Natural killer cell (primary cell): ENCODE measurements at regions not wholly inside any gene's neighbourhood (a gene's known extent, or its start where the extent isn't known, plus 50 kb on each side); places are given as distances from the start of the nearest gene placed in this dataset.

Experiments used
- ATAC-seq, 3 donors: fragments of 150-1000 bp in 2 of 3; fragments of 200-7000 bp in 1 of 3; cut with Tn5 transposase; 1 replicate in 1 of 3; 2 replicates in 2 of 3; pipeline ENCODE4 v1.10.0; 2021; ENCODE audit warnings: mild to moderate bottlenecking in 2 of 3, moderate library complexity in 2 of 3
- DNase-seq, 2 donors: peaks; one replicate each; pipeline versions ENCODE4 v3.0.0 to v3.0.0-alpha.2; 2013 to 2021; ENCODE audit warnings: mixed read lengths in 1 of 2
- H3K27ac ChIP-seq: one replicate; pipeline ENCODE4 v1.5.1; 2013; ENCODE audit warnings: mild to moderate bottlenecking, low read length
- H3K27me3 ChIP-seq: one replicate; pipeline ENCODE4 v1.6.1; 2013; ENCODE audit warnings: low read length; ENCODE audit not compliant: control insufficient read depth, insufficient read depth
- H3K36me3 ChIP-seq: one replicate; pipeline ENCODE4 v1.6.1; 2013; ENCODE audit warnings: low read length; ENCODE audit not compliant: control insufficient read depth, insufficient read depth
- H3K4me1 ChIP-seq: one replicate; pipeline ENCODE4 v1.6.1; 2013; ENCODE audit warnings: low read length; ENCODE audit not compliant: control insufficient read depth, insufficient read depth
- H3K4me3 ChIP-seq: one replicate; pipeline ENCODE4 v1.5.1; 2013; ENCODE audit warnings: low read length
- H3K9me3 ChIP-seq: one replicate; pipeline ENCODE4 v1.6.1; 2013; ENCODE audit warnings: low read length; ENCODE audit not compliant: control insufficient read depth, insufficient read depth
- H3K27ac Mint-ChIP-seq, 2 donors: one replicate each; pipeline ENCODE4 v1.8.0; 2022; ENCODE audit warnings: mild to moderate bottlenecking in 2 of 2, mixed read lengths in 2 of 2, moderate library complexity in 1 of 2
- H3K27me3 Mint-ChIP-seq, 2 donors: one replicate each; pipeline ENCODE4 v1.8.0; 2022; ENCODE audit warnings: low read depth in 2 of 2, mixed read lengths in 2 of 2
- H3K36me3 Mint-ChIP-seq: one replicate; pipeline ENCODE4 v1.8.0; 2022; ENCODE audit warnings: mixed read lengths
- H3K4me1 Mint-ChIP-seq, 2 donors: one replicate each; pipeline ENCODE4 v1.8.0; 2022; ENCODE audit warnings: mixed read lengths in 2 of 2
- H3K4me3 Mint-ChIP-seq: one replicate; pipeline ENCODE4 v1.8.0; 2022; ENCODE audit warnings: mild to moderate bottlenecking, moderate library complexity, mixed read lengths
- H3K9me3 Mint-ChIP-seq, 2 donors: one replicate each; pipeline ENCODE4 v1.8.0; 2022; ENCODE audit warnings: mixed read lengths in 2 of 2
- WGBS: methylation state at CpG from one replicate; pipeline ENCODE4 v1.1.7; 2013; ENCODE audit warnings: missing lambda C conversion rate; ENCODE audit not compliant: insufficient coverage; 5-methylcytosine and 5-hydroxymethylcytosine counted together
- intact Hi-C: fragments of 100-400 bp; cut with micrococcal nuclease; formaldehyde crosslinking; loops from one replicate; pipeline ENCODE4 v1.14.2; 2022
- TF ChIP-seq, protein P1 (sequence below): fragments of 200-600 bp; IDR thresholded peaks from one replicate; pipeline ENCODE4 v1.8.0; 2022; ENCODE audit warnings: antibody characterized with exemption

DNA sequence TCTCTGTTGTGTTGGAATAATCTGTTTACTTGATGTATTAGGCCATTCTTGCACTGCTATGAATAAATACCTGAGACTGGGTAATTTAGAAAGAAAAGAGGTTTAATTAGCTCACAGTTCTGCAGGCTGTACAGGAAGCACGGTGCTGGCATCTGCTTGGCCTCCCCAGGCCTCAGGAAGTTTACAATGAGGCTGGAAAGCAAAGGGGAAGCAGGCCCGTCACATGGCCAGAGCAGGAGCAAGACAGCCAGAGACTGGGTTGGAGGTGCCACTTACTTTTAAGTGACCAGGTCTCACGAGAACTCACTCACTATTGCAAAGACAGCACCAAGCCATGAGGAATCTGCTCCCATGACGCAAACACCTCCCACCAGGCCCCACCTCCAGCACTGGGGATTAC, 50.6 kb upstream of the FUCA2 start:
- peak overlapping the region; percentile 59 to 61 for H3K27ac Mint-ChIP-seq
- H3K4me1 Mint-ChIP-seq: peaks cover 26 to 41% of the 10 kb centered on the region in 2 donors
- Histone ChIP-seq H3K27me3 (no peaks in the 10 kb centered on the region), H3K9me3 (no peaks in the 10 kb centered on the region), H3K36me3 (no peaks in the 10 kb centered on the region), H3K4me1 (peaks cover 15% of the 10 kb centered on the region), H3K4me3 (no peak overlapping the region), H3K27ac (no peak overlapping the region)
- H3K27me3 Mint-ChIP-seq: no peaks in the 10 kb centered on the region
- WGBS: 75% methylated on average over 4 of the region's 4 CpGs
- TF ChIP-seq, protein P1, sequence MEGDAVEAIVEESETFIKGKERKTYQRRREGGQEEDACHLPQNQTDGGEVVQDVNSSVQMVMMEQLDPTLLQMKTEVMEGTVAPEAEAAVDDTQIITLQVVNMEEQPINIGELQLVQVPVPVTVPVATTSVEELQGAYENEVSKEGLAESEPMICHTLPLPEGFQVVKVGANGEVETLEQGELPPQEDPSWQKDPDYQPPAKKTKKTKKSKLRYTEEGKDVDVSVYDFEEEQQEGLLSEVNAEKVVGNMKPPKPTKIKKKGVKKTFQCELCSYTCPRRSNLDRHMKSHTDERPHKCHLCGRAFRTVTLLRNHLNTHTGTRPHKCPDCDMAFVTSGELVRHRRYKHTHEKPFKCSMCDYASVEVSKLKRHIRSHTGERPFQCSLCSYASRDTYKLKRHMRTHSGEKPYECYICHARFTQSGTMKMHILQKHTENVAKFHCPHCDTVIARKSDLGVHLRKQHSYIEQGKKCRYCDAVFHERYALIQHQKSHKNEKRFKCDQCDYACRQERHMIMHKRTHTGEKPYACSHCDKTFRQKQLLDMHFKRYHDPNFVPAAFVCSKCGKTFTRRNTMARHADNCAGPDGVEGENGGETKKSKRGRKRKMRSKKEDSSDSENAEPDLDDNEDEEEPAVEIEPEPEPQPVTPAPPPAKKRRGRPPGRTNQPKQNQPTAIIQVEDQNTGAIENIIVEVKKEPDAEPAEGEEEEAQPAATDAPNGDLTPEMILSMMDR: no peak
- H3K9me3 Mint-ChIP-seq: no peaks in the 10 kb centered on the region
- intact Hi-C loops: no loop called here
- H3K4me3 Mint-ChIP-seq: no peak overlapping the region
- DNase-seq: no peak
- ATAC-seq: no peak
- no peaks in the 10 kb centered on the region for H3K36me3 Mint-ChIP-seq
